PC-3 (cell line): ENCODE measurements at regions not wholly inside any gene's neighbourhood (a gene's known extent, or its start where the extent isn't known, plus 50 kb on each side); places are given as distances from the start of the nearest gene placed in this dataset.

Source experiments
- ATAC-seq: fragments of 200-7000 bp; cut with Tn5 transposase; 2 replicates; pipeline ENCODE4 v1.9.1; 2020; ENCODE audit warnings: mild to moderate bottlenecking, moderate library complexity
- BruUV-seq: library from RNA; stranded (reverse); fragments of 400-500 nt; replicated peaks from 2 replicates; lab custom pipeline; 2021; lab: Mats Ljungman, UMichigan
- CTCF ChIA-PET: fragments of 300-600 bp; sonication (Branson Sonifier 250); formaldehyde crosslinking; loops from one replicate; lab custom pipeline; 2022; ENCODE audit warnings: antibody characterized with exemption; lab: Charles Lee
- POLR2A ChIA-PET: fragments of 300-600 bp; sonication (Branson Sonifier 250); formaldehyde crosslinking; loops from one replicate; lab custom pipeline; 2022; ENCODE audit warnings: antibody characterized with exemption; ENCODE audit not compliant: unreplicated experiment; lab: Charles Lee
- DNase-seq: peaks from one replicate; pipeline ENCODE4 v3.0.0-alpha.2; 2015
- H2AFZ ChIP-seq: fragments of 300-600 bp; sonication (generic); 2 replicates; pipeline ENCODE4 v1.6.0; 2016; ENCODE audit warnings: antibody characterized with exemption, low read length
- H3F3A ChIP-seq: fragments of 300-600 bp; sonication (generic); one replicate; pipeline ENCODE4 v1.6.0; 2017; ENCODE audit warnings: antibody characterized with exemption, low read length, control low read depth, mild to moderate bottlenecking; ENCODE audit not compliant: unreplicated experiment
- H3K27ac ChIP-seq: fragments of 300-600 bp; sonication (generic); 2 replicates; pipeline ENCODE4 v1.5.1; 2016; ENCODE audit warnings: mild to moderate bottlenecking, low read length
- H3K27me3 ChIP-seq: fragments of 300-600 bp; sonication (generic); 2 replicates; pipeline ENCODE4 v1.6.1; 2016; ENCODE audit warnings: low read length, mixed read lengths
- H3K36me3 ChIP-seq: fragments of 300-600 bp; sonication (generic); 2 replicates; pipeline ENCODE4 v1.6.1; 2016; ENCODE audit warnings: low read depth, mixed run types, low read length, mixed read lengths
- H3K4me1 ChIP-seq: fragments of 300-600 bp; sonication (generic); 2 replicates; pipeline ENCODE4 v1.5.1; 2016; ENCODE audit warnings: low read length; ENCODE audit not compliant: insufficient read depth
- H3K4me2 ChIP-seq: fragments of 300-600 bp; sonication (generic); 2 replicates; pipeline ENCODE4 v1.6.0; 2016; ENCODE audit warnings: low read length
- H3K4me3 ChIP-seq: fragments of 300-600 bp; sonication (generic); 2 replicates; pipeline ENCODE4 v1.5.1; 2016; ENCODE audit warnings: mild to moderate bottlenecking, low read length, mixed read lengths
- H3K79me2 ChIP-seq: fragments of 300-600 bp; sonication (generic); 2 replicates; pipeline ENCODE4 v1.6.1; 2017; ENCODE audit warnings: low read length, mixed read lengths
- H3K9ac ChIP-seq: fragments of 300-600 bp; sonication (generic); 2 replicates; pipeline ENCODE4 v1.6.0; 2016; ENCODE audit warnings: mild to moderate bottlenecking, low read length
- H3K9me2 ChIP-seq: fragments of 300-600 bp; sonication (generic); replicated peaks from 2 replicates; pipeline ENCODE4 v1.6.1; 2016; ENCODE audit warnings: mixed run types, low read length, mixed read lengths
- H3K9me3 ChIP-seq: fragments of 300-600 bp; sonication (generic); 2 replicates; pipeline ENCODE4 v1.6.1; 2016; ENCODE audit warnings: low read length, mixed read lengths
- H4K20me1 ChIP-seq: fragments of 300-600 bp; sonication (generic); 2 replicates; pipeline ENCODE4 v1.6.1; 2016; ENCODE audit warnings: low read length, mixed read lengths
- CTCF ChIP-seq: fragments of 300-600 bp; sonication (generic); conservative IDR thresholded peaks from 2 replicates; pipeline ENCODE4 v1.5.1; 2017; ENCODE audit warnings: antibody characterized with exemption, low read depth, mild to moderate bottlenecking, low read length
- EZH2 ChIP-seq: fragments of 300-600 bp; sonication (generic); IDR thresholded peaks from one replicate; pipeline ENCODE4 v1.6.1; 2017; ENCODE audit warnings: antibody characterized with exemption, mild to moderate bottlenecking, low read length; ENCODE audit not compliant: unreplicated experiment
- EZH2phosphoT487 ChIP-seq: fragments of 300-600 bp; sonication (generic); IDR thresholded peaks from 2 replicates; pipeline ENCODE4 v1.6.1; 2018; ENCODE audit warnings: mild to moderate bottlenecking, antibody characterized with exemption, low read length, borderline replicate concordance
- intact Hi-C: fragments of 100-400 bp; cut with micrococcal nuclease; formaldehyde crosslinking; loops from 2 replicates; pipeline ENCODE4 v1.9.0; 2023

GRCh38 chr14:28361486-28361885 is 405.1 kb upstream of the FOXG1 start:
- H3K9me2 ChIP-seq = no peaks in the 10 kb centered on the region
- ATAC-seq = no peak
- POLR2A ChIA-PET = no interaction called here

GRCh38 chr14:28365510-28365909 is 401.1 kb upstream of the FOXG1 start:
- H3K27ac ChIP-seq = no peak overlapping the region
- TF ChIP-seq CTCF = no peak
- TF ChIP-seq EZH2phosphoT487 = no peak
- TF ChIP-seq EZH2 = no peak
- H3K9ac ChIP-seq = no peak overlapping the region
- no peaks in the 10 kb centered on the region for H3K9me2 ChIP-seq
- H3K79me2 ChIP-seq = no peaks in the 10 kb centered on the region
- DNase-seq = no peak
- H3K4me3 ChIP-seq = no peak overlapping the region
- H2AFZ ChIP-seq = no peak overlapping the region
- H3K9me3 ChIP-seq = peaks cover 14% of the 10 kb centered on the region; the same call in 1 of the 2 replicates
- intact Hi-C loops = no loop called here
- no peaks in the 10 kb centered on the region for H3K4me1 ChIP-seq
- peaks cover 17% of the 10 kb centered on the region; the same call in 1 of the 2 replicates for H3K36me3 ChIP-seq
- H4K20me1 ChIP-seq = no peaks in the 10 kb centered on the region
- no peaks in the 10 kb centered on the region for H3F3A ChIP-seq
- H3K27me3 ChIP-seq = no peaks in the 10 kb centered on the region
- no peak overlapping the region for H3K4me2 ChIP-seq
- POLR2A ChIA-PET = no interaction called here
- no peak for ATAC-seq
- CTCF ChIA-PET = no interaction called here
- BruUV-seq = no TSS peak

More at GRCh38 chr14:28361486-28361885, 405.1 kb upstream of the FOXG1 start:
- Histone ChIP-seq H2AFZ (no peak overlapping the region), H3F3A (no peaks in the 10 kb centered on the region), H3K27me3 (no peaks in the 10 kb centered on the region), H3K9me3 (peaks cover 14% of the 10 kb centered on the region; the same call in 1 of the 2 replicates), H3K9ac (no peak overlapping the region), H3K36me3 (peaks cover 19% of the 10 kb centered on the region; the same call in 1 of the 2 replicates), H3K4me3 (no peak overlapping the region), H3K4me1 (no peaks in the 10 kb centered on the region), H4K20me1 (no peaks in the 10 kb centered on the region), H3K4me2 (no peak overlapping the region), H3K79me2 (no peaks in the 10 kb centered on the region), H3K27ac (no peak overlapping the region)
- CTCF ChIA-PET = no interaction called here
- DNase-seq = no peak
- TF ChIP-seq EZH2 (no peak), EZH2phosphoT487 (no peak), CTCF (no peak)
- intact Hi-C loops = no loop called here
- no TSS peak for BruUV-seq

- no peaks in the 10 kb centered on the region for H3K4me1 ChIP-seq
- no peaks in the 10 kb centered on the region for H3K9me3 ChIP-seq
- intact Hi-C loops = no loop called here
- no peak overlapping the region for H3K27ac ChIP-seq
- no peak overlapping the region for H3K9ac ChIP-seq
- BruUV-seq = no TSS peak
- ChIA-PET CTCF (no interaction called here), POLR2A (no interaction called here)
- H3K4me2 ChIP-seq = no peak overlapping the region
- TF ChIP-seq EZH2 (no peak), CTCF (no peak), EZH2phosphoT487 (no peak)
- H3K4me3 ChIP-seq = no peak overlapping the region
- H2AFZ ChIP-seq = no peak overlapping the region
- no peaks in the 10 kb centered on the region for H4K20me1 ChIP-seq
- no peak for ATAC-seq
- H3K79me2 ChIP-seq = no peaks in the 10 kb centered on the region
- no peaks in the 10 kb centered on the region for H3K36me3 ChIP-seq
- H3F3A ChIP-seq = no peaks in the 10 kb centered on the region
- H3K9me2 ChIP-seq = no peaks in the 10 kb centered on the region
- no peak for DNase-seq
- no peaks in the 10 kb centered on the region for H3K27me3 ChIP-seq
These were observed 392.9 kb upstream of the FOXG1 start for GRCh38 chr14:28373721-28374120.
